ENCODE measurements at regions not wholly inside any gene's neighbourhood (a gene's known extent, or its start where the extent isn't known, plus 50 kb on each side); places are given as distances from the start of the nearest gene placed in this dataset.

GRCh38 chr18:22841840-22842239 is 91.3 kb upstream of the RBBP8 start:
- TF ChIP-seq POLR2A (IDR thresholded peaks at IDR 0.05; ENCODE audit: low read length) (no peak), GATA1 (IDR thresholded peaks at IDR 0.05; ENCODE audit: low read depth, low read length) (no peak)

Measured in erythroblast (primary cell).